Tibial nerve (tissue), 4 donors: ENCODE measurements at regions not wholly inside any gene's neighbourhood (a gene's known extent, or its start where the extent isn't known, plus 50 kb on each side); places are given as distances from the start of the nearest gene placed in this dataset.

Experiments used
- DNase-seq, 2 donors: peaks; one replicate each; pipeline ENCODE4 v3.0.0-alpha.2; 2019; ENCODE audit warnings: low spot score in 2 of 2
- H3K27ac ChIP-seq, 4 donors: fragments of 200-600 bp; sonication (generic) in 3 of 4; one replicate each; pipeline ENCODE4 v1.5.1; 2017 to 2019; ENCODE audit warnings: mild to moderate bottlenecking in 1 of 4
- H3K27me3 ChIP-seq, 2 donors: fragments of 200-600 bp; sonication (generic) in 1 of 2; one replicate each; pipeline versions ENCODE4 v1.5.1 to v1.6.0; 2017 to 2019
- H3K36me3 ChIP-seq, 3 donors: fragments of 200-600 bp; sonication (generic); one replicate each; pipeline ENCODE4 v1.5.1; 2018 to 2019
- H3K4me1 ChIP-seq, 4 donors: fragments of 200-600 bp; sonication (generic) in 3 of 4; one replicate each; pipeline ENCODE4 v1.5.1; 2017 to 2019
- H3K4me3 ChIP-seq, 4 donors: fragments of 200-600 bp; sonication (generic) in 3 of 4; one replicate each; pipeline ENCODE4 v1.5.1; 2017 to 2019; ENCODE audit warnings: mild to moderate bottlenecking in 1 of 4, moderate library complexity in 1 of 4
- H3K9me3 ChIP-seq, 4 donors: fragments of 200-600 bp; sonication (generic) in 3 of 4; one replicate each; pipeline ENCODE4 v1.5.1; 2017 to 2019
- EP300 ChIP-seq, 2 donors: sonication (generic); formaldehyde crosslinking; IDR thresholded peaks; one replicate each; pipeline ENCODE4 v1.6.1; 2017; ENCODE audit warnings: antibody characterized with exemption in 2 of 2, mild to moderate bottlenecking in 1 of 2
- POLR2A ChIP-seq, 2 donors: fragments of 450-650 bp; IDR thresholded peaks; one replicate each; pipeline ENCODE4 v1.6.1; 2017; ENCODE audit warnings: antibody characterized with exemption in 2 of 2, mild to moderate bottlenecking in 2 of 2, moderate library complexity in 2 of 2
- WGBS, 2 donors: methylation state at CpG; one replicate each; pipeline ENCODE4 v1.1.5; 2018; 5-methylcytosine and 5-hydroxymethylcytosine counted together
- TF ChIP-seq, protein P1 (sequence below), 5 experiments: fragments of 200-600 bp in 3 of 5; fragments of 450-650 bp in 2 of 5; sonication (generic) in 3 of 5; IDR thresholded peaks; one replicate each; pipeline ENCODE4 v1.5.1; 2016 to 2019; ENCODE audit warnings: antibody characterized with exemption in 5 of 5, mild to moderate bottlenecking in 3 of 5, moderate library complexity in 2 of 5

DNA sequence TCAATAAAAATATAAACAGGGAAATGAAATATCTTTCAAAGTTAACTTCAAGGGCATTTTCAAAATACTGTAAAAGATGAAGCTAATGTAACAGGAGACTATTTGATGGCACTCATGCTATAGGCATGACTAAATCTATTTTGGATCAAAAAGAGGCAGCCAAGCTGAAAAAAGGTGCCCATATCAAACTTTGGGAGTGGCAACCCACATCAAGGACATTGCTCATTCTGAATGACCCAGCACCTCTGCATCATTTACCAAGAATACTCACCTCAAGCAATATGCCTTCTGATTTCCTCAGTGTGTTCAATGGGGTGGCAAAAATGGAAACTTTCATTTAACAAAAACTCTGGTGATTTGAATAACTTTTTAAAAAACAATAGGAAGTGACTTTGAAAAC, 853.3 kb downstream of the TLE1 start:
- Histone ChIP-seq H3K9me3 (no peaks in the 10 kb centered on the region), H3K4me3 (no peak overlapping the region), H3K27ac (no peak overlapping the region), H3K27me3 (no peaks in the 10 kb centered on the region), H3K4me1 (no peaks in the 10 kb centered on the region), H3K36me3 (no peaks in the 10 kb centered on the region)
- no peak for DNase-seq
- no peak for TF ChIP-seq EP300 (IDR thresholded peaks at IDR 0.05)
- TF ChIP-seq POLR2A (IDR thresholded peaks at IDR 0.05): no peak
- TF ChIP-seq, protein P1, sequence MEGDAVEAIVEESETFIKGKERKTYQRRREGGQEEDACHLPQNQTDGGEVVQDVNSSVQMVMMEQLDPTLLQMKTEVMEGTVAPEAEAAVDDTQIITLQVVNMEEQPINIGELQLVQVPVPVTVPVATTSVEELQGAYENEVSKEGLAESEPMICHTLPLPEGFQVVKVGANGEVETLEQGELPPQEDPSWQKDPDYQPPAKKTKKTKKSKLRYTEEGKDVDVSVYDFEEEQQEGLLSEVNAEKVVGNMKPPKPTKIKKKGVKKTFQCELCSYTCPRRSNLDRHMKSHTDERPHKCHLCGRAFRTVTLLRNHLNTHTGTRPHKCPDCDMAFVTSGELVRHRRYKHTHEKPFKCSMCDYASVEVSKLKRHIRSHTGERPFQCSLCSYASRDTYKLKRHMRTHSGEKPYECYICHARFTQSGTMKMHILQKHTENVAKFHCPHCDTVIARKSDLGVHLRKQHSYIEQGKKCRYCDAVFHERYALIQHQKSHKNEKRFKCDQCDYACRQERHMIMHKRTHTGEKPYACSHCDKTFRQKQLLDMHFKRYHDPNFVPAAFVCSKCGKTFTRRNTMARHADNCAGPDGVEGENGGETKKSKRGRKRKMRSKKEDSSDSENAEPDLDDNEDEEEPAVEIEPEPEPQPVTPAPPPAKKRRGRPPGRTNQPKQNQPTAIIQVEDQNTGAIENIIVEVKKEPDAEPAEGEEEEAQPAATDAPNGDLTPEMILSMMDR (IDR thresholded peaks at IDR 0.05): no peak

DNA sequence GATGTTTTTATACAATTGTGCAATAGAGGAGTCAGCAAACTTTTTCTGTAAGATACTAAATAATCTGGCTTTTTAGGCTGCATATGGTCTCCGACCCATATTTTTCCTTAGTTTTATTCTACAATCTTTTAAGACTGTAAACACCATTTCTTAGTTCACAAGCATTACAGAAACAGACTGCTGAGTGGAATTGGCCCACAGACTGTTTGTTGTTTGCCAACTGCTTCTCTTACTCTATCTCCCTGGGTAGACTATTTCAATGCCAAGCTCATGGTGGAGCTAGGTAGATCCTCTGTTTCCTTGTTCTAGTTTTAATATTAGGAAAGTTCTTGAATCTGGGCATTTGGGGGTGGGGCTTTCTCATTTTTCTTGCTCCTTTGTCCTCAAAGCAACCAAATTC, 857.6 kb downstream of the TLE1 start:
- H3K9me3 ChIP-seq: no peaks in the 10 kb centered on the region
- no peaks in the 10 kb centered on the region for H3K27me3 ChIP-seq
- no peak for DNase-seq
- no peaks in the 10 kb centered on the region for H3K36me3 ChIP-seq
- no peak for TF ChIP-seq POLR2A (IDR thresholded peaks at IDR 0.05)
- TF ChIP-seq, protein P1 (IDR thresholded peaks at IDR 0.05): no peak
- no peak for TF ChIP-seq EP300 (IDR thresholded peaks at IDR 0.05)
- 93 to 100% methylated on average over 1 of the region's 1 CpG for WGBS, 2 donors
- H3K4me3 ChIP-seq: no peak overlapping the region
- no peaks in the 10 kb centered on the region for H3K4me1 ChIP-seq
- H3K27ac ChIP-seq: no peak overlapping the region

DNA sequence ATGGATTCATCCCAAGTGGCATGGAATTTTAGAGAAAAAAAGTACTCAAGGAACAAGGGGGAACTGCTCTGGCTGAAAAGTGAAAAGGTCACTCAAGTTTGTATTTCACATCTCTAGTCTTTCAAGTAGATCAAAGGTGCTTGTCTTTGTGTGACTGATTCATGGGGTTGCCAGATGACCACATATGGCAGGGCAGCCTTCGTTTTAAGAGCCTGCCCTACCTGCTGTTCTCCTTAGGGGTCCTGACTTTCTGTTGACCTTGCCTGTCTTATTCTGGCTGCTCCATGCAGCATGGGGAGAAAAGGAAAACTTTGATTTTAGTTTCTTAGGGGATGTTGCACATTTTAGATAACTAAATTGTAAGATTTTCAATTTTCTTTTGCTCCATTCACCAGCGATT, 877.7 kb downstream of the TLE1 start:
- Histone ChIP-seq H3K4me3 (no peak overlapping the region), H3K4me1 (no peaks in the 10 kb centered on the region), H3K36me3 (no peaks in the 10 kb centered on the region), H3K27ac (no peak overlapping the region), H3K9me3 (no peaks in the 10 kb centered on the region), H3K27me3 (no peaks in the 10 kb centered on the region)
- WGBS, 2 donors: 45 to 47% methylated on average over 2 of the region's 2 CpGs
- DNase-seq: no peak
- TF ChIP-seq POLR2A (IDR thresholded peaks at IDR 0.05) (no peak), EP300 (IDR thresholded peaks at IDR 0.05) (no peak)
- TF ChIP-seq, protein P1 (IDR thresholded peaks at IDR 0.05): no peak

DNA sequence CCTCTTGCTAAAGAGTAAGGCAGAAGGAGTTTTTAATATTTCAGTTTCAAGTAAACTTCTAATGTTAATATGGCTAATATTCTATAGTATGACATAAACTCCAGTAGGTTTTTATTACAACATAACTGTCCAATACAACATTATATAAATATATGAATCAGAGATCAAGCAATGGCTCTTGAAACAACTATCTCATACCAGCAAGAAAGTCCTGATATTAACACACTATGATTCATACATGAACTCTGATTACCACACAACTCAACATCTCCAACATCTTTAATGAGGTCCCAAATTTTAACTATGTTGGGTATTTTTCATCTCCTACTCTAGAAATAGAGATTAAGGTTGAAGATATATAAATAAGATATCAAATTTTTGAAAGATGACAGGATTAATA, 878.3 kb downstream of the TLE1 start:
- no peak overlapping the region for H3K4me3 ChIP-seq
- no peak overlapping the region for H3K27ac ChIP-seq
- no peaks in the 10 kb centered on the region for H3K27me3 ChIP-seq
- TF ChIP-seq POLR2A (IDR thresholded peaks at IDR 0.05) (no peak), EP300 (IDR thresholded peaks at IDR 0.05) (no peak)
- TF ChIP-seq, protein P1 (IDR thresholded peaks at IDR 0.05): no peak
- no peaks in the 10 kb centered on the region for H3K4me1 ChIP-seq
- no peaks in the 10 kb centered on the region for H3K36me3 ChIP-seq
- H3K9me3 ChIP-seq: no peaks in the 10 kb centered on the region
- no peak for DNase-seq

DNA sequence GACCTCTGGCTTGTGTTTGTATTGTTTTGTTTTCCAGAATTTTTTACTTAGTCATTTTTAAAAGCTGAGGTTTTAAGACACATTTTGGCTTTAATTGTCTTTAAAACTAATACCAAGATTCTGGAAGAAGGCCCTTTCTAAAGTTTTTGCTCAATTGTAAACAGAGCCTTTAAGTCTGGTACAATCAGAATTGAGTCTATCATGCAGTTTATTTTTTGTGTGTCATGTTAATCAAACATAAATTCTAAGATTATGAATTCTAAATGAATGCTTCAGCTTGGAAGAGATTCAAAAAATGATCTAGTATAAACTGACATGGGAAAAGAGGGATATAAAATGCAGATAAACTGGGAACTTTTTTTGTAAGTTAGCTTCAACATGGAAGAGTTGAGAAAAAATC, 882.7 kb downstream of the TLE1 start:
- Histone ChIP-seq H3K4me1 (no peaks in the 10 kb centered on the region), H3K27ac (no peak overlapping the region), H3K27me3 (no peaks in the 10 kb centered on the region), H3K9me3 (no peaks in the 10 kb centered on the region), H3K36me3 (no peaks in the 10 kb centered on the region), H3K4me3 (no peak overlapping the region)
- no peak for DNase-seq
- no peak for TF ChIP-seq EP300 (IDR thresholded peaks at IDR 0.05)
- TF ChIP-seq POLR2A (IDR thresholded peaks at IDR 0.05): no peak
- TF ChIP-seq, protein P1 (IDR thresholded peaks at IDR 0.05): no peak
